ENCODE measurements at regions not wholly inside any gene's neighbourhood (a gene's known extent, or its start where the extent isn't known, plus 50 kb on each side); places are given as distances from the start of the nearest gene placed in this dataset.

- no peaks in the 10 kb centered on the region for H3K9me3 ChIP-seq
- no peaks in the 10 kb centered on the region for H3K27me3 ChIP-seq
- peaks cover 0 to 4% (median 0%) of the 10 kb centered on the region in 4 donors for H3K4me1 ChIP-seq
- DNase-seq = no peak
- H3K27ac ChIP-seq = no peak overlapping the region
- H3K36me3 ChIP-seq = no peaks in the 10 kb centered on the region
- intact Hi-C loops (cut with DNase I; ENCODE audit: low total_unique reads) = no loop called here
- TF ChIP-seq, protein P1, sequence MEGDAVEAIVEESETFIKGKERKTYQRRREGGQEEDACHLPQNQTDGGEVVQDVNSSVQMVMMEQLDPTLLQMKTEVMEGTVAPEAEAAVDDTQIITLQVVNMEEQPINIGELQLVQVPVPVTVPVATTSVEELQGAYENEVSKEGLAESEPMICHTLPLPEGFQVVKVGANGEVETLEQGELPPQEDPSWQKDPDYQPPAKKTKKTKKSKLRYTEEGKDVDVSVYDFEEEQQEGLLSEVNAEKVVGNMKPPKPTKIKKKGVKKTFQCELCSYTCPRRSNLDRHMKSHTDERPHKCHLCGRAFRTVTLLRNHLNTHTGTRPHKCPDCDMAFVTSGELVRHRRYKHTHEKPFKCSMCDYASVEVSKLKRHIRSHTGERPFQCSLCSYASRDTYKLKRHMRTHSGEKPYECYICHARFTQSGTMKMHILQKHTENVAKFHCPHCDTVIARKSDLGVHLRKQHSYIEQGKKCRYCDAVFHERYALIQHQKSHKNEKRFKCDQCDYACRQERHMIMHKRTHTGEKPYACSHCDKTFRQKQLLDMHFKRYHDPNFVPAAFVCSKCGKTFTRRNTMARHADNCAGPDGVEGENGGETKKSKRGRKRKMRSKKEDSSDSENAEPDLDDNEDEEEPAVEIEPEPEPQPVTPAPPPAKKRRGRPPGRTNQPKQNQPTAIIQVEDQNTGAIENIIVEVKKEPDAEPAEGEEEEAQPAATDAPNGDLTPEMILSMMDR (IDR thresholded peaks at IDR 0.05) = no peak
- TF ChIP-seq POLR2A (IDR thresholded peaks at IDR 0.05) = no peak
- TF ChIP-seq POLR2AphosphoS5 (IDR thresholded peaks at IDR 0.05) = no peak
- no peak for TF ChIP-seq EP300 (IDR thresholded peaks at IDR 0.05)
- 75 to 95% (median 87%) methylated on average over 1 of the region's 1 CpG for WGBS, 5 donors
- H3K4me3 ChIP-seq = no peak overlapping the region
Observed at GRCh38 chr1:168400139-168400538, 119.5 kb downstream of the TBX19 start.

GRCh38 chr1:168397806-168398205 is 117.1 kb downstream of the TBX19 start:
- H3K4me3 ChIP-seq = no peak overlapping the region
- H3K36me3 ChIP-seq = no peaks in the 10 kb centered on the region
- intact Hi-C loops (cut with DNase I; ENCODE audit: low total_unique reads) = no loop called here
- H3K27ac ChIP-seq = no peak overlapping the region
- H3K4me1 ChIP-seq = peaks cover 0 to 9% (median 0%) of the 10 kb centered on the region in 4 donors
- no peaks in the 10 kb centered on the region for H3K9me3 ChIP-seq
- DNase-seq = no peak
- WGBS, 5 donors = 86 to 90% (median 88%) methylated on average over 4 of the region's 4 CpGs
- TF ChIP-seq POLR2A (IDR thresholded peaks at IDR 0.05) (no peak), EP300 (IDR thresholded peaks at IDR 0.05) (no peak), POLR2AphosphoS5 (IDR thresholded peaks at IDR 0.05) (no peak)
- TF ChIP-seq, protein P1 (IDR thresholded peaks at IDR 0.05) = no peak
- H3K27me3 ChIP-seq = no peaks in the 10 kb centered on the region

DNA sequence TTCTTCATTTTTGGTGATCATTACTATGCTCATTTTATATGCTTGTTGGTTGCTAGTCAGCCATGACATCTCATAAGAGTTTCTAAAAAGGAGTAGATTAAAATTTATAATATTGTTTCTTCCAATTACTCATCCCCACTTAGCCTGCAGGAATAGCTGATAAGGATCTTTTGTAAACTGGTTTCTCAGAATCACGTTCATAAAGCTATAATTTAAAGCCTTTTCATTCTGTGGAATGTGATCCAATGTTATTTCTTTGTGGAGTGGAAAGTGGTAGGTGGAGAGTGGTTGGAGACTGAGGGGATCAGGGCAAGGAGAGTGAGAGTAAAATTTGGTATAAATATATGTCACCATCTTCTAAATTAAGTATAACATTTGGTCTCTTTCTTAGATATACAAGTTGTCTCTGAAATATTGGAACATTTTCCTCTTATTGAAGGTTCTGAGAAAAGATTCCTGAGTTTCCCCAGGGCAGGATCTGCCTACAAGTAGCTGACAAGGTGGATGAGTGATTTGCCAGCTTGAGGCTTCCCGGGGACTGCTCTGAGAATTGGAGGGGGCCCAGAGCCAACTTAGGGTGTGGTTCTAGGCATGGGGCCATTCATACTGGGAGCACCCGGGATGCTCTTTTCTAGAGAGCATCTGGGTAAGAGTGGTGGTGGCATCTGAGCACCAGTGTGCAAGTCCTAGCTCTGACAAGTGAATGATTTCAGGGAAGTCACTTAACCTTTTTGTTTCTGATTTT is 116.4 kb downstream of the TBX19 start:
- intact Hi-C loops (cut with DNase I; ENCODE audit: low total_unique reads) = no loop called here
- H3K9me3 ChIP-seq = no peaks in the 10 kb centered on the region

DNA sequence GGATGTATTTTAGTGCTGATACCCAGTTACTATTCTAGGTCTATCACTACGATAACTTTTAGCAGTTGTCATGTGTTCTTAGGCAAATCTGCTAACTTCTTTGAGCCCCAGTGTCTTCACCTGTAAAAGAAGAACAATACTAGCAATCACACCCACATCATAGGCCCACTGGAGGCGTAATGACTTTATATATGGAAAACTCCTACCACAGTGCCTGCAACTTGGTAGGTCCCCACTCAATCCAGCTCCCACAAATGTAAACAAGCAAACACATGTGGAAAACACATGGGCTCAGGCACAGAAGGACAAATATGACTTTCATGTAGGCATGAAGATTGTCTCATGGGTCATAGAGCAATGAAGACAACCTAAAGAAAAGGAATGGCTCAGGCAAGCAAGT is 115.8 kb downstream of the TBX19 start:
- 75 to 94% (median 87%) methylated on average over 2 of the region's 2 CpGs for WGBS, 5 donors
- intact Hi-C loops (cut with DNase I; ENCODE audit: low total_unique reads) = no loop called here
- Histone ChIP-seq H3K27ac (no peak overlapping the region), H3K4me1 (peaks cover 0 to 18% (median 6%) of the 10 kb centered on the region in 4 donors), H3K36me3 (no peaks in the 10 kb centered on the region), H3K9me3 (no peaks in the 10 kb centered on the region), H3K27me3 (no peaks in the 10 kb centered on the region), H3K4me3 (no peak overlapping the region)
- DNase-seq = no peak
- TF ChIP-seq POLR2AphosphoS5 (IDR thresholded peaks at IDR 0.05) = no peak
- TF ChIP-seq POLR2A (IDR thresholded peaks at IDR 0.05) = no peak
- TF ChIP-seq, protein P1 (IDR thresholded peaks at IDR 0.05) = no peak
- no peak for TF ChIP-seq EP300 (IDR thresholded peaks at IDR 0.05)

More for the DNA sequence above, 116.4 kb downstream of the TBX19 start:
- Histone ChIP-seq H3K27ac (no peak overlapping the region), H3K4me3 (no peak overlapping the region), H3K27me3 (no peaks in the 10 kb centered on the region), H3K36me3 (no peaks in the 10 kb centered on the region), H3K4me1 (peaks cover 0 to 12% (median 3%) of the 10 kb centered on the region in 4 donors)
- WGBS, 5 donors = 22 to 48% (median 41%) methylated on average over 3 of the region's 3 CpGs
- no peak for DNase-seq
- TF ChIP-seq, protein P1 (IDR thresholded peaks at IDR 0.05) = no peak
- TF ChIP-seq POLR2A (IDR thresholded peaks at IDR 0.05) (no peak), EP300 (IDR thresholded peaks at IDR 0.05) (no peak), POLR2AphosphoS5 (IDR thresholded peaks at IDR 0.05) (no peak)
